GM15510 (cell line): ENCODE measurements at regions not wholly inside any gene's neighbourhood (a gene's known extent, or its start where the extent isn't known, plus 50 kb on each side); places are given as distances from the start of the nearest gene placed in this dataset.

Source experiments
- POLR2A ChIP-seq: IDR thresholded peaks from 3 replicates; pipeline ENCODE4 v1.6.1; 2011; ENCODE audit warnings: borderline replicate concordance; ENCODE audit not compliant: insufficient read length; ENCODE audit errors: extremely low read depth

- no peak for TF ChIP-seq POLR2A
These were observed 145.5 kb upstream of the PMFBP1 start for GRCh38 chr16:72317446-72317845.

GRCh38 chr16:72313903-72314302, 141.9 kb upstream of the PMFBP1 start:
- TF ChIP-seq POLR2A, result no peak

GRCh38 chr16:72312828-72313227, 140.9 kb upstream of the PMFBP1 start:
- TF ChIP-seq POLR2A, result no peak

GRCh38 chr16:72311426-72311825, 139.5 kb upstream of the PMFBP1 start:
- no peak for TF ChIP-seq POLR2A

DNA sequence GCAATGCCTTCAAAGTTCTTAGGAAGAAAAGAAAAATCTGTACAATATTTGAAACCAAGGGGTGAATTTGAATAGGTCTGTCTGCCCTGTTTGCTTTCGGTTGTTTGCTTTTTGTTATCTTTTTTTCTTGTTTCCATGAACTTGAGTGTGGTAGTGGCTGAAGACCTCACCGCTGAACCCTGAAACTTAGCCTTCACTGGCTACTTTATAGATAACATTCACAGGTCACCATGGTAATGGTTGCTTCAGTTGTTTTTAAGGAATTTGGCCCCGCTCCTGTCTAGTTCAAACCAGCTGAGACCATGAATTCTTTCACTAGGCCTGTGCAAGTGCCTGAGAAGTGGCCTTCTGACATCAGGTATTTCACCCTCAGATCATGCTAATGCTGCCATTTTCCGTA, 137.0 kb upstream of the PMFBP1 start:
- TF ChIP-seq POLR2A, result no peak

GRCh38 chr16:72308396-72308795, 136.4 kb upstream of the PMFBP1 start:
- no peak for TF ChIP-seq POLR2A

DNA sequence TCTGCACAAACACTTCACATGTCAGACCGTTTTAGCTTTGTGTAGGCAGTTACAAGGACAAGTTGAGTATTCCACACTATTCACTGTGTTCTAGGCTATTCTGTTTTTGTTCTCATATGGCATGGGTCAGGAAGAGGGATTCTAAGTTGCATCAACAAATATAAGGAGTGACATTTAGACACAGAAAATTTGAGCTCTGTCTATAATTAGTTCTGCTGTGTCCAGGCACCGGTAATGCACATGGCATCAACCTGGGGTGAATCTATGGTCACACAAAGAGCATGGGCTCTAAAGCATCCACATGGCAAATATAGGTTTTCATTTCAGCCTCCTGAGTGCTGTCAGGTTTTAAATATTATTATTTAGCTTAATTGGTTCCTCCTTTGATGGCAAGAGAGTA, 130.4 kb upstream of the PMFBP1 start:
- no peak for TF ChIP-seq POLR2A

- TF ChIP-seq POLR2A, result no peak
These were observed 129.7 kb upstream of the PMFBP1 start for GRCh38 chr16:72301523-72302236.

DNA sequence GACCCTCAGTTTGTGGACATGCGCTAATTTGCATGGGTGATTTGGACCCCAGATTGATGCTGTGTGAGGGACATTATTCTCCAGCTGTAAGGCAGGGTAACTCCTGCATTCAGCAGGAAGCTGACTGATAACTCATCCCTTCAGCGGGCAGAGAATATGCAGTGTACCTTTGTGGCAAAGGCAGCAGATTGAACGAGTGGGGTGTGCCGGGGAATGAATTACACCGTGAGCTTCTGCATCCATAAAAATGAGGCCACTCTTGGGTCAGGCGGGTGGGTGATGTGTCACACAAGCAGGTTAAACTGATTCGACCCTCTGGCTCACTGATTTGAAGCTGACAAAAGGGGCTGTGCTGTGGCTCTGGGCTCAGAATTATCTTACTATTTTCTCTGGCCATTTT, 128.9 kb upstream of the PMFBP1 start:
- no peak for TF ChIP-seq POLR2A

GRCh38 chr16:72299684-72300243, 127.8 kb upstream of the PMFBP1 start:
- TF ChIP-seq POLR2A, result no peak

- TF ChIP-seq POLR2A, result no peak
These were observed 127.0 kb upstream of the PMFBP1 start for GRCh38 chr16:72298961-72299360.

DNA sequence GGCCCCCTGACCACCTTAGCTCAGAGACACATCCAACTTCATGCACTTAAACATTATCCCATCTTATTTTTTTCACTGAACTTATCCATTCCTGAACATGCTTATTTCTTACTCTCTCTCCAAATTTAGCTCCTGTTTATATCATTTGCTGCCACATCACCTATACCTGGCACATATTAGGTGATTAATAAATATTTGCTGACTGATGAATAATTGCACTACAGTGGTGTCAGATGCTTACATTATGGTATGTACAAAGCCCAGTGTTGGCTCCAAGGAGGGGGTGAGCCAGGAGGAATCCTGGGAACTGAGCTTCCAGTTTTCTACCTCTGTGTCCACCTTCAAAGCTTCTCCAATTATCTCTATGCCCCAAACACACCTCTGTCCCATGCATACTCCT, 124.0 kb upstream of the PMFBP1 start:
- no peak for TF ChIP-seq POLR2A

DNA sequence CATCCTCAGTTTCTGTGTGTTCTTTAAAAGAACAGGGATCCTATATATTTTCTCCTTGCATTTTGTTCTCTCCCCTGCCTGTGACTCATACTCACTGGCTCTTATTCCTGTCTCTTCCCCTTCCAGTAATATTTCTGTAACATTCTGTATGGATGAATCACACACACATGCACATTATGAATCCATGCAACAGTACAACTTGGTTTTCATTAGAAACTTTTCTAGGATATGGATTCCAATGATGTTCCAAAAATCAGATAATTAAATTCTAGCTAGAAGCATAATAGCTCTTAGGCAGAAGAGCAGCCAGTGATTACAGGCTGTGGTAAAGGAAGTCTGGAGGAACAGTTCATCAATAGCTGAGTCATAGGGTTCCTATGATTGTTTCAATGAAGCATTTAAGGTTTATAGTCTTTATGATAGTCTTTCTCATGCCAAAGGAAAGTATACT, 119.6 kb upstream of the PMFBP1 start:
- TF ChIP-seq POLR2A, result no peak

- no peak for TF ChIP-seq POLR2A
These were observed 119.2 kb upstream of the PMFBP1 start for GRCh38 chr16:72291121-72291520.

GRCh38 chr16:72287649-72288048, 115.7 kb upstream of the PMFBP1 start:
- TF ChIP-seq POLR2A, result no peak

DNA sequence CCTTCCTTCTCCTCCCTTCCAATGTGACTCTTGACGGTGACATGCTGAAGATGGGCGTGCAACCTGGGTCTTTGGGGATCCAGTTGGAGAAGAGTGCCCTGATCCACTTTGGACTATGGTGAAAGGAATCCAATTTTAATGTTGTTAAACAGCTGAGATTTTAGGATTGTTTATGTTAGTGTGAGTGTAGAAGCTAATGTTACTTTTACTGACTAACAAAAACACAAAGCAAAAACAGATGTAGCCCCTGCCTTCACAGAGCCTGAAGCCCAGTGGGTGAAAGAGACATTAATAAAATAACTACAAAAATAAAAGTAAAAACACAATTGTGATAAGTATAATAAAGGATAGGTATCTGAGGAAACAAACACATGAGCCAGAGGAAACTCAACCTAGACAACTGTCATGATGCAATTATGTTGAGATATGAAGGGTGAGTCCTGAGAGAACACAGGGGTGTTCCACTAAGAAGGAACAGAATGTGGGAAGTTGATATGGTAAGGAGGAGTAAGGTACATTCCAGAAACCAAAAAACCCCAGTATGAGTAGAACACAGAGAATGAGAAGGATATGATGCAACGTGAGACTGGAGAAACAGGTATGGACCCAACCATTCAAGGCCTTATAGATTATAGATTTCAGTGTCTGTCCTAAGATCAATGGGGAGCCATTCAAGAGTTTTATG, 115.1 kb upstream of the PMFBP1 start:
- TF ChIP-seq POLR2A, result no peak

- TF ChIP-seq POLR2A, result no peak
These were observed 113.8 kb upstream of the PMFBP1 start for GRCh38 chr16:72285728-72286127.

GRCh38 chr16:72285324-72285723, 113.4 kb upstream of the PMFBP1 start:
- TF ChIP-seq POLR2A, result no peak
